H4 (cell line): ENCODE measurements at regions not wholly inside any gene's neighbourhood (a gene's known extent, or its start where the extent isn't known, plus 50 kb on each side); places are given as distances from the start of the nearest gene placed in this dataset.

Experiments used
- DNase-seq: peaks from one replicate; pipeline ENCODE4 v3.0.0-alpha.2; 2015; ENCODE audit warnings: low spot score

- DNase-seq = no peak
These were observed 50.4 kb upstream of the SERTAD2 start for GRCh38 chr2:64704161-64704560.

- DNase-seq = no peak
These were observed 51.3 kb upstream of the SERTAD2 start for GRCh38 chr2:64704996-64705395.

- no peak for DNase-seq
These were observed 53.6 kb upstream of the SERTAD2 start for GRCh38 chr2:64707276-64707675.

GRCh38 chr2:64708829-64709228 is 55.1 kb upstream of the SERTAD2 start:
- DNase-seq = no peak

GRCh38 chr2:64711252-64711800 is 57.6 kb upstream of the SERTAD2 start:
- no peak for DNase-seq

GRCh38 chr2:64713686-64714085 is 60.0 kb upstream of the SERTAD2 start:
- no peak for DNase-seq

- DNase-seq = no peak
These were observed 62.9 kb upstream of the SERTAD2 start for GRCh38 chr2:64716569-64716968.

GRCh38 chr2:64718250-64718885 is 64.7 kb upstream of the SERTAD2 start:
- DNase-seq = no peak

- no peak for DNase-seq
These were observed 67.0 kb upstream of the SERTAD2 start for GRCh38 chr2:64720535-64721319.

- DNase-seq = no peak
These were observed 67.6 kb upstream of the SERTAD2 start for GRCh38 chr2:64721320-64721623.

GRCh38 chr2:64722291-64723044 is 68.8 kb upstream of the SERTAD2 start:
- no peak for DNase-seq

GRCh38 chr2:64727013-64727767 is 73.5 kb upstream of the SERTAD2 start:
- no peak for DNase-seq

- DNase-seq = peak; percentile 26
These were observed 74.2 kb upstream of the SERTAD2 start for GRCh38 chr2:64727843-64728463.

- peak; percentile 52 for DNase-seq
These were observed 77.0 kb upstream of the SERTAD2 start for GRCh38 chr2:64730551-64731262.

GRCh38 chr2:64731263-64731643 is 77.5 kb upstream of the SERTAD2 start:
- no peak for DNase-seq

- no peak for DNase-seq
These were observed 78.0 kb upstream of the SERTAD2 start for GRCh38 chr2:64731746-64732145.

- no peak for DNase-seq
These were observed 78.4 kb upstream of the SERTAD2 start for GRCh38 chr2:64732146-64732545.

- DNase-seq = no peak
These were observed 81.8 kb upstream of the SERTAD2 start for GRCh38 chr2:64735504-64735903.

GRCh38 chr2:64737547-64737946 is 83.8 kb upstream of the SERTAD2 start:
- no peak for DNase-seq

- DNase-seq = no peak
These were observed 84.3 kb upstream of the SERTAD2 start for GRCh38 chr2:64738026-64738425.

- DNase-seq = no peak
These were observed 89.0 kb upstream of the SERTAD2 start for GRCh38 chr2:64742678-64743077.
